WERI-Rb-1 (cell line): ENCODE measurements at regions not wholly inside any gene's neighbourhood (a gene's known extent, or its start where the extent isn't known, plus 50 kb on each side); places are given as distances from the start of the nearest gene placed in this dataset.

Experiments
- DNase-seq: peaks from one replicate; pipeline ENCODE4 v3.0.0-alpha.2; 2020
- H3K27ac ChIP-seq: fragments of 250-450 bp; sonication (Bioruptor Pico); 2 replicates; pipeline ENCODE4 v1.5.1; 2020; ENCODE audit warnings: mild to moderate bottlenecking, moderate library complexity
- H3K27me3 ChIP-seq: fragments of 250-450 bp; sonication (Bioruptor Pico); 2 replicates; pipeline ENCODE4 v1.5.1; 2021; ENCODE audit warnings: mild to moderate bottlenecking, low read depth, moderate library complexity; ENCODE audit not compliant: insufficient read depth, severe bottlenecking
- H3K36me3 ChIP-seq: fragments of 250-450 bp; sonication (Bioruptor Pico); 2 replicates; pipeline ENCODE4 v1.5.1; 2020; ENCODE audit warnings: mild to moderate bottlenecking, moderate library complexity
- H3K4me3 ChIP-seq: 2 replicates; pipeline ENCODE4 v1.5.1; 2011; ENCODE audit warnings: low read depth, mild to moderate bottlenecking, control low read depth, low read length
- H3K9me3 ChIP-seq: fragments of 250-450 bp; sonication (Bioruptor Pico); 2 replicates; pipeline ENCODE4 v1.5.1; 2021; ENCODE audit warnings: mild to moderate bottlenecking, moderate library complexity; ENCODE audit not compliant: severe bottlenecking
- CTCF ChIP-seq: IDR thresholded peaks from 2 replicates; pipeline ENCODE4 v1.5.1; 2011; ENCODE audit warnings: low read depth, mild to moderate bottlenecking, control low read depth, inconsistent platforms, low read length

GRCh38 chr4:155107059-155107458, 101.4 kb upstream of the NPY2R start:
- no peak for DNase-seq
- TF ChIP-seq CTCF, result no peak
- Histone ChIP-seq H3K4me3 (no peak overlapping the region), H3K9me3 (no peaks in the 10 kb centered on the region), H3K36me3 (no peaks in the 10 kb centered on the region), H3K27ac (no peak overlapping the region), H3K27me3 (no peaks in the 10 kb centered on the region)

- Histone ChIP-seq H3K27ac (no peak overlapping the region), H3K27me3 (no peaks in the 10 kb centered on the region), H3K36me3 (no peaks in the 10 kb centered on the region), H3K4me3 (no peak overlapping the region), H3K9me3 (no peaks in the 10 kb centered on the region)
- DNase-seq, result no peak
- TF ChIP-seq CTCF, result no peak
Measured at GRCh38 chr4:155114790-155115189, 93.6 kb upstream of the NPY2R start.

- Histone ChIP-seq H3K27ac (no peak overlapping the region), H3K27me3 (no peaks in the 10 kb centered on the region), H3K36me3 (no peaks in the 10 kb centered on the region), H3K4me3 (no peak overlapping the region), H3K9me3 (no peaks in the 10 kb centered on the region)
- TF ChIP-seq CTCF, result no peak
- no peak for DNase-seq
Measured at GRCh38 chr4:155119006-155119405, 89.4 kb upstream of the NPY2R start.

GRCh38 chr4:155120536-155120935, 87.9 kb upstream of the NPY2R start:
- no peak for TF ChIP-seq CTCF
- no peaks in the 10 kb centered on the region for H3K9me3 ChIP-seq
- H3K4me3 ChIP-seq, result no peak overlapping the region
- H3K27ac ChIP-seq, result no peak overlapping the region
- DNase-seq, result no peak
- H3K27me3 ChIP-seq, result no peaks in the 10 kb centered on the region
- no peaks in the 10 kb centered on the region for H3K36me3 ChIP-seq

GRCh38 chr4:155122382-155122781, 86.1 kb upstream of the NPY2R start:
- Histone ChIP-seq H3K4me3 (no peak overlapping the region), H3K27ac (no peak overlapping the region), H3K36me3 (no peaks in the 10 kb centered on the region), H3K9me3 (no peaks in the 10 kb centered on the region), H3K27me3 (no peaks in the 10 kb centered on the region)
- DNase-seq, result no peak
- TF ChIP-seq CTCF, result no peak

- H3K9me3 ChIP-seq, result no peaks in the 10 kb centered on the region
- TF ChIP-seq CTCF, result no peak
- H3K36me3 ChIP-seq, result no peaks in the 10 kb centered on the region
- no peak overlapping the region for H3K4me3 ChIP-seq
- DNase-seq, result no peak
- no peak overlapping the region for H3K27ac ChIP-seq
- H3K27me3 ChIP-seq, result no peaks in the 10 kb centered on the region
Measured at GRCh38 chr4:155134136-155134535, 74.3 kb upstream of the NPY2R start.
